ENCODE measurements at regions not wholly inside any gene's neighbourhood (a gene's known extent, or its start where the extent isn't known, plus 50 kb on each side); places are given as distances from the start of the nearest gene placed in this dataset.

DNA sequence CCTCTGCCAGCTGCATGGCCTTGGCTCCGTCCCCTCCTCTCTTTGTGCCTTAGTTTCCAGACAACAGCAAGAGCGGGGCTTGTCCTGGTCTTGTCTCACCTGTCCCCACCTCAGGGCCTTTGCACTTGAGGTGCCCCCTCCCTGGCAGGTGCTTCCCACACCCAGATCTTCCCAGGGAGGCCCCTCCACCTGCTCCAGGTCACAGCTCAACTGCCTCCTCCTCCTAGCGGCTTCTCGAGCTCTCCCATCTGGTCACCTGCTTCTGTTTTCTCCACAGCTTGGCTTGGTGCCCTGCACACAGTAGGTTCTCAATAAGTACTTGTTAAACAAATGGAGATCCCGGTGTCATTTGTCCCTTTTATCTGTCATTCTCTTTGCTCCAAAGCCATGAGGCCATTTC is 64.3 kb upstream of the ZNF716 start:
- Histone ChIP-seq H3K4me3 (no peak overlapping the region), H3K36me3 (ENCODE audit: control insufficient read depth in 4 of 4, insufficient read depth in 4 of 4, low read length in 4 of 4) (no peaks in the 10 kb centered on the region), H3K9ac (ENCODE audit: insufficient read depth in 1 of 2, low read length in 2 of 2) (no peak overlapping the region), H3K4me1 (ENCODE audit: control insufficient read depth in 5 of 5, insufficient read depth in 5 of 5, low read length in 5 of 5) (peaks cover 0 to 2% (median 0%) of the 10 kb centered on the region in 5 donors), H3K27ac (ENCODE audit: low read depth in 1 of 2, low read length in 1 of 2) (no peak overlapping the region), H3K9me3 (ENCODE audit: control insufficient read depth in 4 of 4, insufficient read depth in 3 of 4, low read length in 3 of 4) (peaks cover 0 to 40% (median 14%) of the 10 kb centered on the region in 4 donors), H3K27me3 (ENCODE audit: control insufficient read depth in 3 of 3, insufficient read depth in 3 of 3, low read length in 2 of 3) (no peaks in the 10 kb centered on the region)
- DNase-seq: no peak
- 84 to 85% methylated on average over 5 of the region's 5 CpGs for WGBS, 2 donors
- no peak for ATAC-seq (ENCODE audit: insufficient read depth, low FRiP score)
- TF ChIP-seq, protein P1, sequence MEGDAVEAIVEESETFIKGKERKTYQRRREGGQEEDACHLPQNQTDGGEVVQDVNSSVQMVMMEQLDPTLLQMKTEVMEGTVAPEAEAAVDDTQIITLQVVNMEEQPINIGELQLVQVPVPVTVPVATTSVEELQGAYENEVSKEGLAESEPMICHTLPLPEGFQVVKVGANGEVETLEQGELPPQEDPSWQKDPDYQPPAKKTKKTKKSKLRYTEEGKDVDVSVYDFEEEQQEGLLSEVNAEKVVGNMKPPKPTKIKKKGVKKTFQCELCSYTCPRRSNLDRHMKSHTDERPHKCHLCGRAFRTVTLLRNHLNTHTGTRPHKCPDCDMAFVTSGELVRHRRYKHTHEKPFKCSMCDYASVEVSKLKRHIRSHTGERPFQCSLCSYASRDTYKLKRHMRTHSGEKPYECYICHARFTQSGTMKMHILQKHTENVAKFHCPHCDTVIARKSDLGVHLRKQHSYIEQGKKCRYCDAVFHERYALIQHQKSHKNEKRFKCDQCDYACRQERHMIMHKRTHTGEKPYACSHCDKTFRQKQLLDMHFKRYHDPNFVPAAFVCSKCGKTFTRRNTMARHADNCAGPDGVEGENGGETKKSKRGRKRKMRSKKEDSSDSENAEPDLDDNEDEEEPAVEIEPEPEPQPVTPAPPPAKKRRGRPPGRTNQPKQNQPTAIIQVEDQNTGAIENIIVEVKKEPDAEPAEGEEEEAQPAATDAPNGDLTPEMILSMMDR (IDR thresholded peaks at IDR 0.05; ENCODE audit: control extremely low read depth, extremely low read depth): no peak

DNA sequence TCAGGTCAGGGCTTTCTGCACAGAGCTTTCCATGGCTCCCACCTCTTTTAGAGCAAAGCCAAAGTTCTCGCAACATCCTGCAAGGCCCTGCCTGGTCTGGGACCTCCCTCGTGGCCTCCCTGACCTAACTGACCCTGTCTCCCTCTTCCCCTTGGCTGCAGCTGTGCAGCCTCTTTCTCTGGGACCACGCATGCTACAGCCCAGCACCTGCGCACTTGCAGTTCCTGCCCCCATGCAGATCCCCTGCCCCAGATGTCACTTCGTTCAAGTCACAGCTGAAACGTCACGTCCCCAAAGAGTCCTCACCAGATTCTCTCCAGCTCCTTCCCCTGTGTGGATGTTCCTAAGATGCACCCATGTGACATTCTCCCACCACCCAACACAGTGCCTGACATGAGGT is 61.2 kb upstream of the ZNF716 start:
- H3K27me3 ChIP-seq (ENCODE audit: control insufficient read depth in 3 of 3, insufficient read depth in 3 of 3, low read length in 2 of 3): no peaks in the 10 kb centered on the region
- no peak overlapping the region for H3K9ac ChIP-seq (ENCODE audit: insufficient read depth in 1 of 2, low read length in 2 of 2)
- H3K9me3 ChIP-seq (ENCODE audit: control insufficient read depth in 4 of 4, insufficient read depth in 3 of 4, low read length in 3 of 4): peaks cover 0 to 27% (median 12%) of the 10 kb centered on the region in 4 donors
- ATAC-seq (ENCODE audit: insufficient read depth, low FRiP score): no peak
- H3K36me3 ChIP-seq (ENCODE audit: control insufficient read depth in 4 of 4, insufficient read depth in 4 of 4, low read length in 4 of 4): no peaks in the 10 kb centered on the region
- no peak overlapping the region for H3K27ac ChIP-seq (ENCODE audit: low read depth in 1 of 2, low read length in 1 of 2)
- TF ChIP-seq, protein P1 (IDR thresholded peaks at IDR 0.05; ENCODE audit: control extremely low read depth, extremely low read depth): no peak
- no peak for DNase-seq
- WGBS, 2 donors: 73 to 76% methylated on average over 7 of the region's 7 CpGs
- H3K4me1 ChIP-seq (ENCODE audit: control insufficient read depth in 5 of 5, insufficient read depth in 5 of 5, low read length in 5 of 5): no peaks in the 10 kb centered on the region
- H3K4me3 ChIP-seq: no peak overlapping the region

DNA sequence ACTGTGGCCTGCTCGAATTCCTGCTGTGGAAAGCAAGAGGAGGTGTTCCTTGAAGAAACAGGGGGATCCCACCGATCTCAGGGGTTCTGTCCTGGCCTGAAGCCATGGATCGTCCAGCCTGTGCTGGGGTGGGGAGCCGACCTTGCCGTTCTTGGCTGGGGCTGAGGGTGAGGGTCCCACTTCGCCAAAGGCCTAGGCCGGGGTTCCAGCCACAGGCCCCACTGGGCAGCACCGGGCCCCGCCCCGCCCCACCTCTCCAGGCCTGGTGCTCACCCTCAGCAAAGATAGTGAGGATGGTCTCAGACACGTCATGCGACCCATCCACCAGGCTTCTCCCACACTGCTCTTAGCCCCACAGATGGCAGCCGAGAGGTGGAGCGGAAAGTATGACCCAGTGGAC is 51.4 kb upstream of the ZNF716 start:
- Histone ChIP-seq H3K27me3 (ENCODE audit: control insufficient read depth in 3 of 3, insufficient read depth in 3 of 3, low read length in 2 of 3) (no peaks in the 10 kb centered on the region), H3K4me1 (ENCODE audit: control insufficient read depth in 5 of 5, insufficient read depth in 5 of 5, low read length in 5 of 5) (no peaks in the 10 kb centered on the region), H3K27ac (ENCODE audit: low read depth in 1 of 2, low read length in 1 of 2) (no peak overlapping the region), H3K9ac (ENCODE audit: insufficient read depth in 1 of 2, low read length in 2 of 2) (no peak overlapping the region), H3K36me3 (ENCODE audit: control insufficient read depth in 4 of 4, insufficient read depth in 4 of 4, low read length in 4 of 4) (no peaks in the 10 kb centered on the region), H3K9me3 (ENCODE audit: control insufficient read depth in 4 of 4, insufficient read depth in 3 of 4, low read length in 3 of 4) (peaks cover 0 to 35% (median 6%) of the 10 kb centered on the region in 4 donors), H3K4me3 (no peak overlapping the region)
- TF ChIP-seq, protein P1 (IDR thresholded peaks at IDR 0.05; ENCODE audit: control extremely low read depth, extremely low read depth): no peak
- DNase-seq (no peak), ATAC-seq (ENCODE audit: insufficient read depth, low FRiP score) (no peak)
- 91 to 92% methylated on average over 14 of the region's 14 CpGs for WGBS, 2 donors

DNA sequence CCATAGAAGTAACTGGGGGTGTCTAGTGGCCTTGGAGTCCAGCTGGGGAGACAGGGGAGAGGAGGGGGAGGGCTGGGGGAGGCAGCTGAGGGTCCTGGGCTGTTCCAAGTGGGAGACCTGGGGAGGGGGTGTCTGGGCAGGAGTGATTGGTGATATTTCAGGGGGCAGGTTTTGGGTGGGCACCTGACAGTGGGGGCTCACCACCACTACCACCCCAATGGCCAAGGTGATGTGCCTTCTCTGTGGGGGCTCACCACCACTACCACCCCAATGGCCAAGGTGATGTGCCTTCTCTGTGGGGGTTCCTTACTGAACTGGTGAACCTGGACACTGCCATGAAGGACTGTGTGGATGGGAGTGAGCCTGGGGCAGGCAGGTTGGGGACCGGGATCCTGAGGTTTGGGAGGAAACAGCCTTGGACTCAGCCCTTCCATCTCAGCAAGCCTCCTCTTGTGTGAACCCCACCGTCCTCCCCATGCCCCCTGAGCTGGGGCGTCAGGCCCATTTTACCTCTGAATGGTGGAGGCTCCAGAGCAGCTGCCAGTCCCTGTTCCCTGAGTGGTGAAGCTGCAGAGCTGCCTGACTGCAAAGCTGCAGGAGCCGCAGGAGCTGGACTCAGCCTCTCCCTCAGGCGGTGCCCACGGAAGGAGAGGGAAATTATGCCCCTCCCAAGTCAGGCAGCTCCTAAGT is 50.6 kb upstream of the ZNF716 start:
- no peaks in the 10 kb centered on the region for H3K4me1 ChIP-seq (ENCODE audit: control insufficient read depth in 5 of 5, insufficient read depth in 5 of 5, low read length in 5 of 5)
- WGBS, 2 donors: 76 to 87% methylated on average over 4 to 6 of the region's 6 CpGs
- peaks cover 0 to 41% (median 4%) of the 10 kb centered on the region in 4 donors for H3K9me3 ChIP-seq (ENCODE audit: control insufficient read depth in 4 of 4, insufficient read depth in 3 of 4, low read length in 3 of 4)

More for the DNA sequence above, 50.6 kb upstream of the ZNF716 start:
- no peak overlapping the region for H3K9ac ChIP-seq (ENCODE audit: insufficient read depth in 1 of 2, low read length in 2 of 2)
- TF ChIP-seq, protein P1 (IDR thresholded peaks at IDR 0.05; ENCODE audit: control extremely low read depth, extremely low read depth): no peak
- no peak overlapping the region for H3K27ac ChIP-seq (ENCODE audit: low read depth in 1 of 2, low read length in 1 of 2)
- no peaks in the 10 kb centered on the region for H3K36me3 ChIP-seq (ENCODE audit: control insufficient read depth in 4 of 4, insufficient read depth in 4 of 4, low read length in 4 of 4)
- H3K4me3 ChIP-seq: no peak overlapping the region
- no peaks in the 10 kb centered on the region for H3K27me3 ChIP-seq (ENCODE audit: control insufficient read depth in 3 of 3, insufficient read depth in 3 of 3, low read length in 2 of 3)
- no peak for ATAC-seq (ENCODE audit: insufficient read depth, low FRiP score)
- no peak for DNase-seq
